NCI-H2029 treated with DMSO at 0.1 percent for 48 hours (cell line): ENCODE measurements at regions not wholly inside any gene's neighbourhood (a gene's known extent, or its start where the extent isn't known, plus 50 kb on each side); places are given as distances from the start of the nearest gene placed in this dataset.

Experiments
- DNase-seq: peaks from one replicate; lab custom pipeline; 2025; lab: John Stamatoyannopoulos, UW

DNA sequence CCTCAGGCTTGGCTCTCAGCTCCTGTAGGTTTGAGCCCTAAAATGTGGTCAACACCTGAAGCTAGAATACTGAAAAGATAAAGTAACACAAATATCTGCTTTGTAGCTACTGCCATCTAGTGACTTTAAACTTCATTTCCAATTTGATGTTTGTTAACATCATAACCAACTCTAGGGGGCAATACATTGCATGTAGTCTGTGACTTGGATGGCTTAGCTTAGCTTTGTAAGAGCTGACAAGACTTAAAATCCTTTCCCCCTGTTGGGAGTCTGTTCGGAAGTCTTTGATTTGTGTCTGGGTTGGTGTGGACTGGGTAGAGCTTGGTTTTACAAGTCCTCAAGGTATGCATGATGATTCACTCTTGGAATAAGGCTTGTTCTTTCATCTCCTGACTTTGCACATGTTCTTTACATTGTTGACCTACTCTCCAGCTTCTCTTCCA, 51.7 kb downstream of the SCN11A start:
- DNase-seq: peak; percentile 84

GRCh38 chr3:38998086-38998485, 53.7 kb downstream of the SCN11A start:
- DNase-seq: no peak

DNA sequence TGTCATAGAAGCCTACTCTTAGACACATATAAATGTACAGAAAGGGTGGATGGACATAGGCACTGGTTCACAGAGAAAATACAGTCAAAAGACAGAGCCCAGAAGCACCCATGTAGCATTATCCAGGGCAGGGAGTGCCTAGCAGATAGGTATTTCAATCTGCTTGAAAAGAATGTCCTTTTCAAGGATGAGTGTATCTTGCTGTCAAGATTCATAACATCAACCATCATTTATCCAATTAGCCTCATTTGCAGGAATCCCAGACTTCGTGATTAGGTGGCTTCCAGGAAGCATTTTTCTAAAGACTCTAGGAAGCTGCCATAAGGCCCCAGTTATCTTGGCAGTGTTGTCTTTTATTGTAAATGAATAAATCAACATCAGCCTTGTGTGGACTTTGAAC, 55.6 kb downstream of the SCN11A start:
- DNase-seq: no peak

DNA sequence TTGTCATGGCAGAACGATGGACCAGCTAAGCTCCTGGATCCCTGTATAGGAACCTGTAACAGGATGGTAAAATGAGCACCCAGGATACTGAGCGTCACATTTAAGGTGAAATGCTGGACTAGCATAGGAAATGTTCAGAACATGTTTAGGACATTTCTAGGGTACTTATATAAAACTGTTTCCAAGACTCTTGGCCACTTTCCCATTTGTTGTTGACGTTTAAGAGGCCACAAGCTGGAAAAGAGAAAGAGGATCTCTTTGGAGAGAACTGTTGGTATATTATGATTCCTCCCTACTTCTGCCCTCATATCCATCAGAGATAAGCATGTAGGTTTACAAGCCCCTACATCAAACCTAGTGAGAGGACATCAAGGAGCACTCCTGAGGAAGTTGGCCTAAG, 57.5 kb downstream of the SCN11A start:
- no peak for DNase-seq

- DNase-seq: no peak
Observed at GRCh38 chr3:38992117-38992760, 59.5 kb downstream of the SCN11A start.

GRCh38 chr3:38990621-38991020, 61.1 kb downstream of the SCN11A start:
- no peak for DNase-seq

DNA sequence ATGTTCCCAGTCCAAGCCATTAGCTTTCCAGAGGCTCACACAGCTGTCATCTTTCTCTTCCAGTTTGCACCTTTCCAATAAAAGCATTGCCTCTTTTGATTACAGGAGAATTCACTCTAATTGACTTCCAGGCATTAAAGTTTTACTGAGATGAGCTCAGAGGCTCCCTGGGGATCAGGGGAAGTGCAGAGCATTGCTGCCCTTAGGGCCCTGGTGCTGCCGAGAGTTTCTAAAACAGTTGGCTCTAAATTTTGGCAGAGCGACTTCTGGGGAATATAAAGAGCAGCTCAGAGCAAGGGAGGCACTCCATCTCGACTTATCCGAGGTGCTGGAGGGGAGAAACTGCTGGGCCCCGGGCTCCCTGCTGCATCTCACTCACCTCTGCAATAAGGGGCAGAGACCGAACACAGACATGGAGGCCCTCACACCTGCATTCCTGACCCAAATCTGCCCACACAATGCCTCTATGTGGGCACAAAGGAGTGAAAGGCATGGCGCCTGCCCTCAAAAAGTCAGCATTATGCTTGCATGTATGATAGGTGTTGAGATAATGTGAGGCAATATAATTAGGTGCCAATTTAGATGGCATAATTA, 61.7 kb downstream of the SCN11A start:
- DNase-seq: no peak

DNA sequence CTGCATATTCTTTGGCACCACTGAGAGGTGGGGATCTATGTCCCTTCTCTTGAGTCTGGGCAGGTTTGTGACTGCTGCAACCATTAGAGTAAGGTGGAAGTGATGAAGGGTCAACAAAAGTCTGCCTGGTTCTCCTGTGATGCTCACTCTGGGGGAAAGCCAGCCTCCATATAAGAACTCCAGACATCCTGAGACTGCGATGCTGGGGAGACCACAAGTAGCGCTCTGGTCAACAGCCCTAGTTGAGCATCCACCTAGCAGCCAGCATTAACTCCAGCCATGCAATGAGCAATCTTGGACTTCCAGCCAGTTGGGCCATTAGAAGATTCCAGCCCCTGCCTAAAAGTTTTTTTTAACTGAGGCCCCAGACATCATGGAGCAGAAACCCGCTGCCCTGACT, 62.8 kb downstream of the SCN11A start:
- DNase-seq: no peak

GRCh38 chr3:38987456-38987855, 64.3 kb downstream of the SCN11A start:
- no peak for DNase-seq

- DNase-seq: no peak
Observed at GRCh38 chr3:38986901-38987300, 64.8 kb downstream of the SCN11A start.

- DNase-seq: no peak
Observed at GRCh38 chr3:38985981-38986380, 65.8 kb downstream of the SCN11A start.

GRCh38 chr3:38985581-38985980, 66.2 kb downstream of the SCN11A start:
- no peak for DNase-seq

DNA sequence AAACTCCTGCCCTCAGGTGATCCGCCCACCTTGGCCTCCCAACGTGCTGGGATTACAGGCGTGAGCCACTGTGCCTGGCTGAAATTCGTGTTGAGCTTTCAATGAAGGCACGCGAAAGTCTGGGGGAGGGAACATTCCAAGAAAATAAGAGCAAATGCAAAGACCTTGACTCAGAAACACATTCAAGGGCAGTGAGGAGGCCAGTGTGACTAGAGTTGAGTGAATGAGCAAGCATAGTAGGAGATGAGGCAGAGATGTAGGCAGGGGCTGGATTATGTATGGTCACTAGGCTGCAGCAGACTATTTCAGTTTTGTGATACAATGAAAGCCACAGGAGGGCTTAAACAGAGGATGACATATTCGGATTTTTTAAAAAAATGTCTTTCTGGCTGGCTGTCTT, 67.0 kb downstream of the SCN11A start:
- no peak for DNase-seq

DNA sequence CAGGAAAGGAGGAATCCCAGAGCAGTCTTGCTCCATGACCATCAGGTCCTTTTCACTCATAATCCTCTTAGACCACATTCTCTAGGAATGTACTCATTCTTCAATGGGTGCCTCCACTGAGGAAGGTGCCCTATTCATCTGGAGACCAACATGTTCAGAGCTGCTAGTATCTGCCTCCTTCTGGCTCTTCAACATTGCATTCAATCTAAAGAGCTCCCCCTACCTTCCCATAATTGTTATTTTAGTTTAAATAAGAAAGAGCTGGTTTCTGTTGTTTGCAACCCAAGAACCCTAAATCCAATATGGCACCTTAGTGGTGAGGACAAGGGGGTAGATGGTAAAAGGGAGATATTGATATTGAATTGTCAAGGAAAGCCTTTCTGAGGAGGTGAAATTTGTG, 67.6 kb downstream of the SCN11A start:
- DNase-seq: no peak

- no peak for DNase-seq
Observed at GRCh38 chr3:38980938-38981337, 70.8 kb downstream of the SCN11A start.

DNA sequence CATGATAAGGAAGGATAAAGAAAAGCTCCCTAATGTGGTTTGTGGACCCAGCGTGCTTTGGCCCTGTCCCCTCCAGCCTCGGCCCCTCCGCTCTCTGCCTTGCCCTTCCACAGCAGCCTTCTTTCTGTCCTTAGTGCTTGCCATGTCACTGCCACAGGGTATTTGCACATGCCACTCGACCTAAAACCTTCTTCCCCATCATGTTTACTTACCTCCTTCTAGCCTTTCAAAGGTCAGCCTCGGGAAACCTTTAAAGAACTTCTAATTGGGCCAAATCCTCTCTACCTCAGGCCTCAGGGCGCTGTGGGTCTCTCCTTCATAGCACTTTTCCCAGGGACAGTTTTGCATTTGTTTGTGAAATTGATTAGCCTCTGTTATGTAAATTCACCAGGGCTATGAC, 73.0 kb downstream of the SCN11A start:
- DNase-seq: no peak

GRCh38 chr3:38970851-38971638, 80.7 kb downstream of the SCN11A start:
- no peak for DNase-seq

DNA sequence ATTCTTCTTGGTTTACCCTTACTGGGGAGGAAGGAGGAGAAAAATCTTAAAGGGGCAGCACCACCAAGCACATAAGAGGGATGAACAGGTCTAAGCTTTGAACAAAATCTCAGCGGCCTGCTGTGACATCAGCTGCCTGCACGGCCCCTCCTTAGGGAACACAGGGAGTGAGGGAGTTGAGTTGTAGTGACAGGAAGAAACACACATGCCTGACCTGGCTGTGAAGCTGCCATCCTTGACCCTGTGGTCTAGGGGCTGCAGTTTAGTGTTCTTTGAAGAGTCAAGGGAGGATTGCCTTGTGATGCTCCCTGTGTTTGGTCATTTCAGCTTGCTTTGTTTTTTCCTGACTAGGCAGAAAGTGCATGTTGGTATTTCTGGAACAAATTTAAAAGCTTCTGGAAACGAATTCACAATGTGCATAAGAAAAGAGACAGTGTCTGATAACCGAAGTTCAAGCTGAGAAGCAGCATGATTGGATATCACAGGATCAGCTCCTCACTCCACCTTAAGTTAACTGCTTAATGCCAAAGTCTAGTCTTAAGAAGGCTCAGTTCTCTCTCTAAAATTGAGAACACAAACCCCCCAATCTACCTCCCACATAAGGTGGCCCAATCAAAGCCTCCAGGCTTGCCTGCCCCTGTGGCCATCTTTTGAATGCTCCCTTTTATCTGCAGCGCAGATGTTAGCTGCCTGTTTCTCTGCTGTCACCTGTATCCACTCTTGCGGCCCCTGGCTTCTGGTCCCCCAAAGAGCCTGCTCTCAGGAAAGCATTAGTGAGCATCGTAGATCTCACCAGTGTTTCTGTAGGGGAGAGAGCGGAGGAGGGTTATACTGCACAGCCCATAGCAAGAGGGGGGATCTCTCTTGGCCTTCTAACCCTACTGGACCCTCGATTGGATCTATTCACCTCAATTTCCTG, 82.2 kb downstream of the SCN11A start:
- DNase-seq: no peak

DNA sequence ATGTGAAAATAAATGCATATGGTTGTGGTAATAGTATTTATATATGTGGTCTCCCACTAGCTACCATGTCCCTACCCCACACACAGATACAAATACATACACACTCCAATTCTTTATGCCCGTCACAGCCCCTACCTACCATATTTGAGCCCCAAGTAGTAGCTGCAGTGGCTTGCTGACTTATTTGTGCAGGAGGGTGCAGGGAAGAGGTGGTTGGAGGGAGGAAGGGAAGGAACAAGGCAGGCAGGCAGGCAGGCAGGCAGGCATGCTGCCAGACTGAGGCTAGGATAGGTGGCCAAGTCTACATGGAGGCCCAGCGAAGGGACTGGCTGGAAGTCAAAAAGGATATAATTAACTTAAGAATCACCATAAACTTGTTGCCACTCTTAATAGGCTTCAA, 82.9 kb downstream of the SCN11A start:
- DNase-seq: no peak

DNA sequence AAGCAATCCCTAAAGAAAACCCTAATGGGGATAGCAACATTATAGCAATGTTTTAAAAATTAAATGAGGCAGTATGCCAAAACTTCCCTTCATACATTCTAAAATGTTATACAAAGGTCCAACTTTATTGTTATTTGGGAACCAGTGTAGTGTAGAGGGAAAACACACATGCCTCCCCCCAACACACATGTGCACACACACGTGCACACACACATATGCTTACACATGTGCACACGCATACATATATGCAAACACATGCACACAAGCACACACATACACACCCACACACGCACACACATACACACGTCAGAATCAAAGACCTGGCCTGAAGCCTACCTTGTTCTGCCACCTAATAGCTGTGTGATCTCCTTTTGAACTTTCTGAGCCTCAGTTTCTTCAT, 83.3 kb downstream of the SCN11A start:
- no peak for DNase-seq

DNA sequence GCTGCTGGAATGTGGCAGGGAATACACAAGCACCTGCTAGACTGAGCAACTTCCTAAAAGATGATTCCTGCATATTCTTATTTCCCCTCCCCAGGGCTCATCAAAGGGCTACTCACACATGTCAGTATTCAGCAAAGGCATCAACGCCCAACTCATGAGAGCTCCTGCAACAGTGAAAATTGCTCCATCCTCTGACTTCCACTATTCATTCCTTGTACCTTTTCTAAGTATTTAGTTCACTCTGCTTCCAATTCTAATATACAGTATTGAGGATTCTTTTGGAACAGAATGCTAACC, 84.1 kb downstream of the SCN11A start:
- DNase-seq: no peak
